ENCODE measurements at regions not wholly inside any gene's neighbourhood (a gene's known extent, or its start where the extent isn't known, plus 50 kb on each side); places are given as distances from the start of the nearest gene placed in this dataset.

GRCh38 chr3:104257486-104257885 is 1109.2 kb upstream of the ALCAM start:
- Histone ChIP-seq H4K20me1 (ENCODE audit: control insufficient read depth, insufficient read depth) (no peaks in the 10 kb centered on the region), H3K4me2 (ENCODE audit: control insufficient read depth, insufficient read depth) (no peak overlapping the region), H2AFZ (ENCODE audit: control insufficient read depth, low read depth, low read length) (no peak overlapping the region), H3K36me3 (ENCODE audit: control insufficient read depth in 2 of 2, insufficient read depth in 2 of 2, low read length in 1 of 2) (no peaks in the 10 kb centered on the region), H3K9me3 (replicated peaks; ENCODE audit: control insufficient read depth, insufficient read depth, low read length) (no peaks in the 10 kb centered on the region), H3K27ac (ENCODE audit: control insufficient read depth, insufficient read depth) (no peak overlapping the region), H3K4me3 (no peak overlapping the region), H3K79me2 (ENCODE audit: control insufficient read depth, insufficient read depth, low read length) (no peaks in the 10 kb centered on the region), H3K4me1 (ENCODE audit: control insufficient read depth, insufficient read depth, low read length) (no peaks in the 10 kb centered on the region), H3K9ac (ENCODE audit: control insufficient read depth, insufficient read depth, low read length) (no peak overlapping the region), H3K27me3 (replicated peaks in 1 of 2; ENCODE audit: control insufficient read depth in 2 of 2, insufficient read depth in 2 of 2, low read length in 1 of 2) (no peaks in the 10 kb centered on the region)
- SMC1A ChIA-PET (ENCODE audit: uncharacterized antibody, unreplicated experiment) = interaction anchor here (2.3 kb wide), 1 partner anchor 11 kb away, joined by 5 read pairs; no protein-coding TSS in a partner anchor
- CTCF ChIA-PET = interaction anchor here (0.8 kb wide), 1 partner anchor 11 kb away, joined by 4 read pairs; no protein-coding TSS in a partner anchor
- RAD21 ChIA-PET (ENCODE audit: unreplicated experiment) = no interaction called here
- ATAC-seq (no peak), DNase-seq (ENCODE audit: low read depth, low spot score) (no peak), FAIRE-seq (no peak)
- 94% methylated on average over 4 of the region's 4 CpGs for WGBS (ENCODE audit: insufficient coverage, insufficient replicate concordance, low lambda C conversion rate, missing lambda C conversion rate)
- intact Hi-C loops (cut with micrococcal nuclease; ENCODE audit: unreplicated experiment) = no loop called here
- in situ Hi-C loops (cut with MboI) = no loop called here
- no peak for TF ChIP-seq REST (IDR thresholded peaks at IDR 0.05; ENCODE audit: low read depth, low read length)
- TF ChIP-seq NRF1 (conservative IDR thresholded peaks at IDR 0.05; ENCODE audit: low read depth, low read length) = no peak
- no peak for TF ChIP-seq JUNB (IDR thresholded peaks at IDR 0.05)
- no peak for TF ChIP-seq TCF12 (IDR thresholded peaks at IDR 0.05; ENCODE audit: low read depth, low read length)
- TF ChIP-seq, protein P1, sequence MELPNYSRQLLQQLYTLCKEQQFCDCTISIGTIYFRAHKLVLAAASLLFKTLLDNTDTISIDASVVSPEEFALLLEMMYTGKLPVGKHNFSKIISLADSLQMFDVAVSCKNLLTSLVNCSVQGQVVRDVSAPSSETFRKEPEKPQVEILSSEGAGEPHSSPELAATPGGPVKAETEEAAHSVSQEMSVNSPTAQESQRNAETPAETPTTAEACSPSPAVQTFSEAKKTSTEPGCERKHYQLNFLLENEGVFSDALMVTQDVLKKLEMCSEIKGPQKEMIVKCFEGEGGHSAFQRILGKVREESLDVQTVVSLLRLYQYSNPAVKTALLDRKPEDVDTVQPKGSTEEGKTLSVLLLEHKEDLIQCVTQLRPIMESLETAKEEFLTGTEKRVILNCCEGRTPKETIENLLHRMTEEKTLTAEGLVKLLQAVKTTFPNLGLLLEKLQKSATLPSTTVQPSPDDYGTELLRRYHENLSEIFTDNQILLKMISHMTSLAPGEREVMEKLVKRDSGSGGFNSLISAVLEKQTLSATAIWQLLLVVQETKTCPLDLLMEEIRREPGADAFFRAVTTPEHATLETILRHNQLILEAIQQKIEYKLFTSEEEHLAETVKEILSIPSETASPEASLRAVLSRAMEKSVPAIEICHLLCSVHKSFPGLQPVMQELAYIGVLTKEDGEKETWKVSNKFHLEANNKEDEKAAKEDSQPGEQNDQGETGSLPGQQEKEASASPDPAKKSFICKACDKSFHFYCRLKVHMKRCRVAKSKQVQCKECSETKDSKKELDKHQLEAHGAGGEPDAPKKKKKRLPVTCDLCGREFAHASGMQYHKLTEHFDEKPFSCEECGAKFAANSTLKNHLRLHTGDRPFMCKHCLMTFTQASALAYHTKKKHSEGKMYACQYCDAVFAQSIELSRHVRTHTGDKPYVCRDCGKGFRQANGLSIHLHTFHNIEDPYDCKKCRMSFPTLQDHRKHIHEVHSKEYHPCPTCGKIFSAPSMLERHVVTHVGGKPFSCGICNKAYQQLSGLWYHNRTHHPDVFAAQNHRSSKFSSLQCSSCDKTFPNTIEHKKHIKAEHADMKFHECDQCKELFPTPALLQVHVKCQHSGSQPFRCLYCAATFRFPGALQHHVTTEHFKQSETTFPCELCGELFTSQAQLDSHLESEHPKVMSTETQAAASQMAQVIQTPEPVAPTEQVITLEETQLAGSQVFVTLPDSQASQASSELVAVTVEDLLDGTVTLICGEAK (IDR thresholded peaks at IDR 0.05; ENCODE audit: borderline replicate concordance) = no peak
- no peak for TF ChIP-seq SIN3A (IDR thresholded peaks at IDR 0.05; ENCODE audit: low read depth, low read length)
- no peak for TF ChIP-seq GABPA (IDR thresholded peaks at IDR 0.05; ENCODE audit: low read depth)
- TF ChIP-seq, protein P2, sequence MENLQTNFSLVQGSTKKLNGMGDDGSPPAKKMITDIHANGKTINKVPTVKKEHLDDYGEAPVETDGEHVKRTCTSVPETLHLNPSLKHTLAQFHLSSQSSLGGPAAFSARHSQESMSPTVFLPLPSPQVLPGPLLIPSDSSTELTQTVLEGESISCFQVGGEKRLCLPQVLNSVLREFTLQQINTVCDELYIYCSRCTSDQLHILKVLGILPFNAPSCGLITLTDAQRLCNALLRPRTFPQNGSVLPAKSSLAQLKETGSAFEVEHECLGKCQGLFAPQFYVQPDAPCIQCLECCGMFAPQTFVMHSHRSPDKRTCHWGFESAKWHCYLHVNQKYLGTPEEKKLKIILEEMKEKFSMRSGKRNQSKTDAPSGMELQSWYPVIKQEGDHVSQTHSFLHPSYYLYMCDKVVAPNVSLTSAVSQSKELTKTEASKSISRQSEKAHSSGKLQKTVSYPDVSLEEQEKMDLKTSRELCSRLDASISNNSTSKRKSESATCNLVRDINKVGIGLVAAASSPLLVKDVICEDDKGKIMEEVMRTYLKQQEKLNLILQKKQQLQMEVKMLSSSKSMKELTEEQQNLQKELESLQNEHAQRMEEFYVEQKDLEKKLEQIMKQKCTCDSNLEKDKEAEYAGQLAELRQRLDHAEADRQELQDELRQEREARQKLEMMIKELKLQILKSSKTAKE (IDR thresholded peaks at IDR 0.05; ENCODE audit: low read depth, poor library complexity, severe bottlenecking) = no peak
- no peak for TF ChIP-seq MXI1 (IDR thresholded peaks at IDR 0.05; ENCODE audit: low read depth, low read length)
- no peak for TF ChIP-seq MTA2 (IDR thresholded peaks at IDR 0.05; ENCODE audit: low read depth)
- BruUV-seq (replicated peaks) = no TSS peak
- POLR2A ChIA-PET = no interaction called here
